Activated CD4-positive, alpha-beta T cell treated with anti-CD3 and anti-CD28 coated beads for 24 hours (primary cell): ENCODE measurements at regions not wholly inside any gene's neighbourhood (a gene's known extent, or its start where the extent isn't known, plus 50 kb on each side); places are given as distances from the start of the nearest gene placed in this dataset.
"Not testable (repeated sequence)": the region's sequence is repeated elsewhere in the genome, so short reads cannot be mapped to it uniquely, and the experiment has no call there.

Experiments used
- DNase-seq, 2 donors: peaks; one replicate each; pipeline ENCODE4 v3.0.0-alpha.2; 2020; ENCODE audit warnings: low read depth in 2 of 2

GRCh38 chr9:106752581-106752980 lies 110.4 kb upstream of the ZNF462 start:
- DNase-seq = no peak

- no peak for DNase-seq
These were observed 109.8 kb upstream of the ZNF462 start for GRCh38 chr9:106753155-106753671.

- no peak for DNase-seq
These were observed 107.2 kb upstream of the ZNF462 start for GRCh38 chr9:106755736-106756135.

- DNase-seq = no peak
These were observed 105.5 kb upstream of the ZNF462 start for GRCh38 chr9:106757514-106757913.

- no peak for DNase-seq
These were observed 104.1 kb upstream of the ZNF462 start for GRCh38 chr9:106758911-106759310.

- no peak for DNase-seq
These were observed 101.5 kb upstream of the ZNF462 start for GRCh38 chr9:106761493-106761892.

GRCh38 chr9:106766616-106767015 lies 96.3 kb upstream of the ZNF462 start:
- no peak for DNase-seq

GRCh38 chr9:106769331-106769730 lies 93.6 kb upstream of the ZNF462 start:
- DNase-seq = no peak

GRCh38 chr9:106771608-106772007 lies 91.4 kb upstream of the ZNF462 start:
- DNase-seq = no peak

- DNase-seq = no peak
These were observed 90.3 kb upstream of the ZNF462 start for GRCh38 chr9:106772523-106773290.

- no peak for DNase-seq
These were observed 89.2 kb upstream of the ZNF462 start for GRCh38 chr9:106773750-106774149.

GRCh38 chr9:106775960-106776359 lies 87.0 kb upstream of the ZNF462 start:
- no peak for DNase-seq

- DNase-seq = no peak
These were observed 83.2 kb upstream of the ZNF462 start for GRCh38 chr9:106779796-106780195.

GRCh38 chr9:106783121-106783520 lies 79.8 kb upstream of the ZNF462 start:
- DNase-seq = no peak

GRCh38 chr9:106784076-106784475 lies 78.9 kb upstream of the ZNF462 start:
- no peak for DNase-seq

GRCh38 chr9:106785200-106785599 lies 77.8 kb upstream of the ZNF462 start:
- DNase-seq = no peak

- not testable (repeated sequence) for DNase-seq
These were observed 74.9 kb upstream of the ZNF462 start for GRCh38 chr9:106788021-106788420.

- no peak for DNase-seq
These were observed 67.9 kb upstream of the ZNF462 start for GRCh38 chr9:106795031-106795430.

- DNase-seq = no peak
These were observed 66.2 kb upstream of the ZNF462 start for GRCh38 chr9:106796771-106797170.

- DNase-seq = no peak
These were observed 65.7 kb upstream of the ZNF462 start for GRCh38 chr9:106797299-106797698.

GRCh38 chr9:106798016-106798799 lies 64.8 kb upstream of the ZNF462 start:
- no peak for DNase-seq

GRCh38 chr9:106799152-106799551 lies 63.8 kb upstream of the ZNF462 start:
- no peak for DNase-seq

GRCh38 chr9:106800701-106801270 lies 62.2 kb upstream of the ZNF462 start:
- DNase-seq = no peak
